ENCODE measurements at regions not wholly inside any gene's neighbourhood (a gene's known extent, or its start where the extent isn't known, plus 50 kb on each side); places are given as distances from the start of the nearest gene placed in this dataset.

- TF ChIP-seq CHD7 (IDR thresholded peaks at IDR 0.05; ENCODE audit: insufficient replicate concordance, low read length) (no peak), KDM4A (IDR thresholded peaks at IDR 0.05; ENCODE audit: low read depth, low read length, severe bottlenecking) (no peak), POLR2A (IDR thresholded peaks at IDR 0.05; ENCODE audit: control extremely low read depth in 1 of 2, low read depth in 2 of 2, low read length in 2 of 2) (no peak), CREB1 (IDR thresholded peaks at IDR 0.05) (no peak), SIN3A (conservative IDR thresholded peaks at IDR 0.05 in 1 of 2, IDR thresholded peaks at IDR 0.05 in 1 of 2; ENCODE audit: low read depth in 1 of 2, low read length in 2 of 2) (no peak), E2F6 (IDR thresholded peaks at IDR 0.05) (no peak)
Measured at GRCh38 chr4:33357121-33357520, 2637.0 kb downstream of the PCDH7 start (continued).
